ENCODE measurements at regions not wholly inside any gene's neighbourhood (a gene's known extent, or its start where the extent isn't known, plus 50 kb on each side); places are given as distances from the start of the nearest gene placed in this dataset.

GRCh38 chr15:45863881-45864580 is 229.2 kb downstream of the SQOR start:
- Histone ChIP-seq H3K79me2 (ENCODE audit: insufficient read depth, low read length) (no peaks in the 10 kb centered on the region), H3K9me3 (ENCODE audit: insufficient read depth, low read depth, low read length) (peaks cover 4% of the 10 kb centered on the region), H3K9ac (ENCODE audit: low read length) (no peak overlapping the region), H3K4me2 (ENCODE audit: low read length) (no peak overlapping the region), H3K36me3 (ENCODE audit: insufficient read depth, low read length) (no peaks in the 10 kb centered on the region), H3K4me3 (ENCODE audit: insufficient read depth, low read depth, low read length) (no peak overlapping the region), H3K4me1 (ENCODE audit: insufficient read depth, low read length) (no peaks in the 10 kb centered on the region), H3K27me3 (ENCODE audit: insufficient read depth, low read length) (no peaks in the 10 kb centered on the region), H2AFZ (ENCODE audit: low read depth, low read length) (no peak overlapping the region), H4K20me1 (ENCODE audit: insufficient read depth, low read length) (no peaks in the 10 kb centered on the region), H3K27ac (ENCODE audit: low read depth, low read length) (no peak overlapping the region)
- Mint-ChIP-seq H3K27ac (ENCODE audit: unreplicated experiment) (no peak overlapping the region), H3K36me3 (ENCODE audit: low read depth, unreplicated experiment) (no peaks in the 10 kb centered on the region), H3K4me3 (ENCODE audit: unreplicated experiment) (no peak overlapping the region), H3K4me1 (ENCODE audit: low read depth, unreplicated experiment) (peaks cover 8% of the 10 kb centered on the region), H3K9me3 (ENCODE audit: unreplicated experiment) (peaks cover 4% of the 10 kb centered on the region), H3K27me3 (ENCODE audit: low read depth, unreplicated experiment) (no peaks in the 10 kb centered on the region)
- FAIRE-seq (no peak), DNase-seq (ENCODE audit: low read depth) (no peak)
- no peak for TF ChIP-seq CTCF (IDR thresholded peaks at IDR 0.05; ENCODE audit: insufficient read depth, low read depth, low read length)
- no peak for TF ChIP-seq EZH2 (IDR thresholded peaks at IDR 0.05; ENCODE audit: insufficient read depth, low read length)

GRCh38 chr15:45866616-45867015 is 231.8 kb downstream of the SQOR start:
- no peak overlapping the region for H3K27ac Mint-ChIP-seq (ENCODE audit: unreplicated experiment)
- no peaks in the 10 kb centered on the region for H3K27me3 Mint-ChIP-seq (ENCODE audit: low read depth, unreplicated experiment)
- FAIRE-seq, result no peak
- peaks cover 4% of the 10 kb centered on the region for H3K9me3 ChIP-seq (ENCODE audit: insufficient read depth, low read depth, low read length)
- H2AFZ ChIP-seq (ENCODE audit: low read depth, low read length), result no peak overlapping the region
- peaks cover 6% of the 10 kb centered on the region for H3K9me3 Mint-ChIP-seq (ENCODE audit: unreplicated experiment)
- H3K4me3 Mint-ChIP-seq (ENCODE audit: unreplicated experiment), result no peak overlapping the region
- TF ChIP-seq CTCF (IDR thresholded peaks at IDR 0.05; ENCODE audit: insufficient read depth, low read depth, low read length) (no peak), EZH2 (IDR thresholded peaks at IDR 0.05; ENCODE audit: insufficient read depth, low read length) (no peak)
- no peaks in the 10 kb centered on the region for H3K36me3 ChIP-seq (ENCODE audit: insufficient read depth, low read length)
- H3K36me3 Mint-ChIP-seq (ENCODE audit: low read depth, unreplicated experiment), result no peaks in the 10 kb centered on the region
- no peak overlapping the region for H3K4me2 ChIP-seq (ENCODE audit: low read length)
- H3K9ac ChIP-seq (ENCODE audit: low read length), result no peak overlapping the region
- no peak overlapping the region for H3K27ac ChIP-seq (ENCODE audit: low read depth, low read length)
- no peak overlapping the region for H3K4me3 ChIP-seq (ENCODE audit: insufficient read depth, low read depth, low read length)
- H3K4me1 ChIP-seq (ENCODE audit: insufficient read depth, low read length), result no peaks in the 10 kb centered on the region
- no peaks in the 10 kb centered on the region for H3K79me2 ChIP-seq (ENCODE audit: insufficient read depth, low read length)
- H3K27me3 ChIP-seq (ENCODE audit: insufficient read depth, low read length), result no peaks in the 10 kb centered on the region
- DNase-seq (ENCODE audit: low read depth), result no peak
- H3K4me1 Mint-ChIP-seq (ENCODE audit: low read depth, unreplicated experiment), result peaks cover 8% of the 10 kb centered on the region
- no peaks in the 10 kb centered on the region for H4K20me1 ChIP-seq (ENCODE audit: insufficient read depth, low read length)

- no peak overlapping the region for H3K27ac ChIP-seq (ENCODE audit: low read depth, low read length)
- H3K4me2 ChIP-seq (ENCODE audit: low read length), result no peak overlapping the region
- H3K9ac ChIP-seq (ENCODE audit: low read length), result no peak overlapping the region
- Mint-ChIP-seq H3K4me1 (ENCODE audit: low read depth, unreplicated experiment) (peaks cover 8% of the 10 kb centered on the region), H3K4me3 (ENCODE audit: unreplicated experiment) (no peak overlapping the region), H3K27me3 (ENCODE audit: low read depth, unreplicated experiment) (no peaks in the 10 kb centered on the region), H3K36me3 (ENCODE audit: low read depth, unreplicated experiment) (no peaks in the 10 kb centered on the region), H3K9me3 (ENCODE audit: unreplicated experiment) (peaks cover 10% of the 10 kb centered on the region), H3K27ac (ENCODE audit: unreplicated experiment) (no peak overlapping the region)
- TF ChIP-seq CTCF (IDR thresholded peaks at IDR 0.05; ENCODE audit: insufficient read depth, low read depth, low read length) (no peak), EZH2 (IDR thresholded peaks at IDR 0.05; ENCODE audit: insufficient read depth, low read length) (no peak)
- H4K20me1 ChIP-seq (ENCODE audit: insufficient read depth, low read length), result no peaks in the 10 kb centered on the region
- H3K4me1 ChIP-seq (ENCODE audit: insufficient read depth, low read length), result no peaks in the 10 kb centered on the region
- H3K79me2 ChIP-seq (ENCODE audit: insufficient read depth, low read length), result no peaks in the 10 kb centered on the region
- H2AFZ ChIP-seq (ENCODE audit: low read depth, low read length), result no peak overlapping the region
- no peaks in the 10 kb centered on the region for H3K27me3 ChIP-seq (ENCODE audit: insufficient read depth, low read length)
- no peak for DNase-seq (ENCODE audit: low read depth)
- FAIRE-seq, result no peak
- peaks cover 4% of the 10 kb centered on the region for H3K9me3 ChIP-seq (ENCODE audit: insufficient read depth, low read depth, low read length)
- H3K4me3 ChIP-seq (ENCODE audit: insufficient read depth, low read depth, low read length), result no peak overlapping the region
- H3K36me3 ChIP-seq (ENCODE audit: insufficient read depth, low read length), result no peaks in the 10 kb centered on the region
These were observed 232.5 kb downstream of the SQOR start for GRCh38 chr15:45867281-45867680.

Measured in astrocyte (in vitro differentiated cells and primary cell).